SU-DHL-6 (cell line): ENCODE measurements at regions not wholly inside any gene's neighbourhood (a gene's known extent, or its start where the extent isn't known, plus 50 kb on each side); places are given as distances from the start of the nearest gene placed in this dataset.

Experiments
- H2AFZ ChIP-seq: fragments of 200-600 bp; sonication (generic); 2 replicates; pipeline ENCODE4 v1.6.1; 2014; ENCODE audit warnings: low read depth, mild to moderate bottlenecking, moderate library complexity, mixed read lengths, antibody characterized with exemption, low read length; ENCODE audit not compliant: severe bottlenecking
- H3F3A ChIP-seq: fragments of 200-600 bp; shearing (Covaris generic); 2 replicates; pipeline ENCODE4 v1.6.0; 2016; ENCODE audit warnings: antibody characterized with exemption, mild to moderate bottlenecking; ENCODE audit not compliant: insufficient read depth
- H3K27ac ChIP-seq: fragments of 200-600 bp; sonication (generic); 2 replicates; pipeline ENCODE4 v1.5.1; 2016; ENCODE audit warnings: low read depth, mild to moderate bottlenecking, low read length, moderate library complexity, mixed read lengths
- H3K27me3 ChIP-seq: fragments of 200-600 bp; sonication (generic), shearing (Covaris generic); 2 replicates; pipeline ENCODE4 v1.6.0; 2014; ENCODE audit warnings: mild to moderate bottlenecking, low read length
- H3K36me3 ChIP-seq: fragments of 200-600 bp; sonication (generic); 2 replicates; pipeline ENCODE4 v1.6.1; 2014; ENCODE audit warnings: mild to moderate bottlenecking, low read length, mixed read lengths
- H3K4me2 ChIP-seq: fragments of 300-600, 200-600 bp; shearing (Covaris generic), sonication (generic); 2 replicates; pipeline ENCODE4 v1.6.0; 2014; ENCODE audit warnings: low read length, low read depth, mild to moderate bottlenecking; ENCODE audit not compliant: poor library complexity, severe bottlenecking
- H3K4me3 ChIP-seq: fragments of 200-600 bp; sonication (generic); 2 replicates; pipeline ENCODE4 v1.5.1; 2014; ENCODE audit warnings: antibody characterized with exemption, low read length, mild to moderate bottlenecking, mixed read lengths; ENCODE audit not compliant: insufficient read depth, poor library complexity, severe bottlenecking
- H3K79me2 ChIP-seq: fragments of 200-600 bp; sonication (generic); 2 replicates; pipeline ENCODE4 v1.6.1; 2014; ENCODE audit warnings: mild to moderate bottlenecking, low read length, moderate library complexity; ENCODE audit not compliant: insufficient read depth
- H3K9ac ChIP-seq: fragments of 200-600 bp; sonication (generic); 2 replicates; pipeline ENCODE4 v1.7.0; 2014; ENCODE audit warnings: mild to moderate bottlenecking, low read length
- H3K9me2 ChIP-seq: fragments of 200-600 bp; sonication (generic); replicated peaks from 2 replicates; pipeline ENCODE4 v1.6.1; 2014; ENCODE audit warnings: low read length; ENCODE audit not compliant: insufficient read depth
- H3K9me3 ChIP-seq: fragments of 200-600 bp; sonication (generic); 2 replicates; pipeline ENCODE4 v1.6.1; 2014; ENCODE audit warnings: low read length, mixed read lengths; ENCODE audit not compliant: insufficient read depth
- H4K20me1 ChIP-seq: fragments of 200-600 bp; sonication (generic); 2 replicates; pipeline ENCODE4 v1.6.1; 2014; ENCODE audit warnings: low read depth, mild to moderate bottlenecking, antibody characterized with exemption, low read length, moderate library complexity, mixed read lengths
- EZH2phosphoT487 ChIP-seq: fragments of 200-600 bp; sonication (generic), shearing (Covaris generic); conservative IDR thresholded peaks from 2 replicates; pipeline ENCODE4 v1.6.1; 2018; ENCODE audit warnings: mild to moderate bottlenecking, antibody characterized with exemption, low read length, moderate library complexity, mixed read lengths
- TF ChIP-seq, protein P1 (sequence below): fragments of 200-600 bp; sonication (generic); IDR thresholded peaks from one replicate; pipeline ENCODE4 v1.5.1; 2017; ENCODE audit warnings: antibody characterized with exemption, mild to moderate bottlenecking, low read length, moderate library complexity; ENCODE audit not compliant: insufficient read depth, poor library complexity, severe bottlenecking

GRCh38 chr18:10304853-10305252 lies 149.6 kb upstream of the APCDD1 start:
- H3K9me3 ChIP-seq: no peaks in the 10 kb centered on the region
- no peak overlapping the region for H3K4me2 ChIP-seq
- no peaks in the 10 kb centered on the region for H3K27me3 ChIP-seq
- no peak for TF ChIP-seq EZH2phosphoT487
- TF ChIP-seq, protein P1, sequence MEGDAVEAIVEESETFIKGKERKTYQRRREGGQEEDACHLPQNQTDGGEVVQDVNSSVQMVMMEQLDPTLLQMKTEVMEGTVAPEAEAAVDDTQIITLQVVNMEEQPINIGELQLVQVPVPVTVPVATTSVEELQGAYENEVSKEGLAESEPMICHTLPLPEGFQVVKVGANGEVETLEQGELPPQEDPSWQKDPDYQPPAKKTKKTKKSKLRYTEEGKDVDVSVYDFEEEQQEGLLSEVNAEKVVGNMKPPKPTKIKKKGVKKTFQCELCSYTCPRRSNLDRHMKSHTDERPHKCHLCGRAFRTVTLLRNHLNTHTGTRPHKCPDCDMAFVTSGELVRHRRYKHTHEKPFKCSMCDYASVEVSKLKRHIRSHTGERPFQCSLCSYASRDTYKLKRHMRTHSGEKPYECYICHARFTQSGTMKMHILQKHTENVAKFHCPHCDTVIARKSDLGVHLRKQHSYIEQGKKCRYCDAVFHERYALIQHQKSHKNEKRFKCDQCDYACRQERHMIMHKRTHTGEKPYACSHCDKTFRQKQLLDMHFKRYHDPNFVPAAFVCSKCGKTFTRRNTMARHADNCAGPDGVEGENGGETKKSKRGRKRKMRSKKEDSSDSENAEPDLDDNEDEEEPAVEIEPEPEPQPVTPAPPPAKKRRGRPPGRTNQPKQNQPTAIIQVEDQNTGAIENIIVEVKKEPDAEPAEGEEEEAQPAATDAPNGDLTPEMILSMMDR: no peak
- no peak overlapping the region for H3K4me3 ChIP-seq
- no peaks in the 10 kb centered on the region for H4K20me1 ChIP-seq
- no peaks in the 10 kb centered on the region for H3K79me2 ChIP-seq
- H3K9me2 ChIP-seq: no peaks in the 10 kb centered on the region
- H3F3A ChIP-seq: no peaks in the 10 kb centered on the region
- H2AFZ ChIP-seq: no peak overlapping the region
- no peak overlapping the region for H3K9ac ChIP-seq
- H3K27ac ChIP-seq: no peak overlapping the region
- H3K36me3 ChIP-seq: no peaks in the 10 kb centered on the region

DNA sequence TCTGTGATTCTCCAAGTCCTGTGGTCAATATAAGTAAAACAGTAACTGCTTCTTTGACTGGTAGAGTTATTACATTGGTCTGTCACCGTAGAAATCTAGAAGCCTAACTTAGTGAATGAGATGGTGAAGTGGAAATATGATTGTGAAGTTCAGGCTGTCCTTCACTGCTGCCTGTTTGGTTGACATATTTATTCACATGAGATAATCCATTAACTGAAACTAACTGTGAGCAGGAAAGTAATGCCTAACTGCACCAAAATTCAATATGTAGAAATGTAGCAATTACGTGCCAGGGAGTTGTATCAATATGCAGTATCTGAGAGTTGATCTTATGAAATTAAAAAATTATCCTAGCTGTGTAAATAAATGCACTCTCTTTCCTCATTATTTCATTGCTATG lies 147.7 kb upstream of the APCDD1 start:
- Histone ChIP-seq H3K4me3 (no peak overlapping the region), H3F3A (no peaks in the 10 kb centered on the region), H4K20me1 (no peaks in the 10 kb centered on the region), H3K9ac (no peak overlapping the region), H3K79me2 (no peaks in the 10 kb centered on the region), H3K4me2 (no peak overlapping the region), H3K27me3 (no peaks in the 10 kb centered on the region), H3K27ac (no peak overlapping the region), H3K36me3 (no peaks in the 10 kb centered on the region), H2AFZ (no peak overlapping the region), H3K9me2 (no peaks in the 10 kb centered on the region), H3K9me3 (no peaks in the 10 kb centered on the region)
- no peak for TF ChIP-seq EZH2phosphoT487
- TF ChIP-seq, protein P1: no peak

GRCh38 chr18:10308154-10308553 lies 146.3 kb upstream of the APCDD1 start:
- Histone ChIP-seq H3F3A (no peaks in the 10 kb centered on the region), H3K4me3 (no peak overlapping the region), H3K27me3 (no peaks in the 10 kb centered on the region), H3K9ac (no peak overlapping the region), H3K79me2 (no peaks in the 10 kb centered on the region), H3K4me2 (no peak overlapping the region), H3K9me2 (no peaks in the 10 kb centered on the region), H3K36me3 (no peaks in the 10 kb centered on the region), H4K20me1 (no peaks in the 10 kb centered on the region), H3K27ac (no peak overlapping the region), H2AFZ (no peak overlapping the region), H3K9me3 (no peaks in the 10 kb centered on the region)
- TF ChIP-seq, protein P1: no peak
- TF ChIP-seq EZH2phosphoT487: no peak

DNA sequence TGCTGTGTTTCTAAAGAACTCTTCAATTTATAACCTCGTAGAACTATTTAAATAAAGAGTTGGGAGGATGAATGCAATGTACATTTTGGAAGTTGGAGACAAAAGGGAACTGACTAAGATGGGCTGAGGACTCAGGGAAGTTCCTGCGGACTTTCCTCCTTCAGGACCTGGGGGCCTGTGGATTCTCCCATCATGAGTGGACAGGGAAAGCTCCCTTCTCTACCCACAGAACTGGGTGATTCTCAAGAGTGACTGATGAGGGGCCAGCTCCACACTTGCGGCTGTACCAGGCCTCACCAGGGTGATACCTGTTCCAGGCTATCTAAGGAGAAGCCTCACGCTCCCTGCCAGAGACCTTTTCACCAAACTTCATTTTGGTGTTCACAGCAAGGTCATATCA lies 143.8 kb upstream of the APCDD1 start:
- Histone ChIP-seq H4K20me1 (no peaks in the 10 kb centered on the region), H2AFZ (no peak overlapping the region), H3K27me3 (no peaks in the 10 kb centered on the region), H3K9me2 (no peaks in the 10 kb centered on the region), H3K27ac (no peak overlapping the region), H3K9ac (no peak overlapping the region), H3F3A (no peaks in the 10 kb centered on the region), H3K4me2 (no peak overlapping the region), H3K4me3 (no peak overlapping the region), H3K9me3 (no peaks in the 10 kb centered on the region), H3K36me3 (no peaks in the 10 kb centered on the region), H3K79me2 (no peaks in the 10 kb centered on the region)
- TF ChIP-seq, protein P1: no peak
- TF ChIP-seq EZH2phosphoT487: no peak
